Endothelial cell of umbilical vein (primary cell): ENCODE measurements at regions not wholly inside any gene's neighbourhood (a gene's known extent, or its start where the extent isn't known, plus 50 kb on each side); places are given as distances from the start of the nearest gene placed in this dataset.
"Not testable (repeated sequence)": the region's sequence is repeated elsewhere in the genome, so short reads cannot be mapped to it uniquely, and the experiment has no call there.

Experiments
- BruUV-seq: library from RNA; stranded (reverse); fragments of 400-500 nt; replicated peaks from 2 replicates; lab custom pipeline; 2021; lab: Mats Ljungman, UMichigan
- CTCF ChIA-PET: fragments of 300-600, 350-600 bp; sonication (Branson Sonifier 250); formaldehyde crosslinking; loops from one replicate; lab custom pipeline; 2021; ENCODE audit warnings: antibody characterized with exemption, inconsistent platforms; lab: Charles Lee
- POLR2A ChIA-PET: fragments of 300-600, 350-600 bp; sonication (Branson Sonifier 250); formaldehyde crosslinking; loops from one replicate; lab custom pipeline; 2021; ENCODE audit warnings: antibody characterized with exemption, inconsistent platforms; lab: Charles Lee
- DNase-seq: peaks from one replicate; pipeline ENCODE4 v3.0.0-alpha.2; 2011; ENCODE audit warnings: low read depth, low spot score
- FAIRE-seq: peaks from 2 replicates; lab custom pipeline; 2011; peaks lifted over from hg19 to GRCh38; lab: Jason Lieb, UNC
- H2AFZ ChIP-seq: 2 replicates; pipeline ENCODE4 v1.6.0; 2012; ENCODE audit warnings: low read depth, low read length, control low read depth, inconsistent platforms
- H3K27ac ChIP-seq: 2 replicates; pipeline ENCODE4 v1.5.1; 2011; ENCODE audit warnings: low read depth, mild to moderate bottlenecking, control low read depth, low read length, moderate library complexity; ENCODE audit not compliant: insufficient read depth
- H3K27me3 ChIP-seq, 2 experiments: 2 replicates each; pipeline versions ENCODE4 v1.6.0 to v1.6.1; 2011; ENCODE audit warnings: low read length in 2 of 2, mixed read lengths in 1 of 2; ENCODE audit not compliant: control insufficient read depth in 2 of 2, insufficient read depth in 2 of 2
- H3K36me3 ChIP-seq, 2 experiments: 2 replicates in 1 of 2; 3 replicates in 1 of 2; pipeline ENCODE4 v1.5.1; 2011; ENCODE audit warnings: low read length in 2 of 2, mild to moderate bottlenecking in 1 of 2, moderate library complexity in 1 of 2; ENCODE audit not compliant: control insufficient read depth in 2 of 2, insufficient read depth in 2 of 2; ENCODE audit errors: extremely low read depth in 1 of 2
- H3K4me1 ChIP-seq: 3 replicates; pipeline ENCODE4 v1.5.1; 2011; ENCODE audit warnings: mild to moderate bottlenecking, low read length; ENCODE audit not compliant: control insufficient read depth, insufficient read depth; ENCODE audit errors: extremely low read depth
- H3K4me2 ChIP-seq: 2 replicates; pipeline ENCODE4 v1.6.1; 2011; ENCODE audit warnings: low read length, control low read depth, mixed read lengths; ENCODE audit not compliant: insufficient read depth
- H3K4me3 ChIP-seq, 3 experiments: fragments of 200-600 bp in 1 of 3; sonication (generic), shearing (Covaris generic) in 1 of 3; replicated peaks in 1 of 3; 2 replicates each; pipeline ENCODE4 v1.5.1; 2011 to 2016; ENCODE audit warnings: control low read depth in 3 of 3, low read length in 3 of 3, mild to moderate bottlenecking in 2 of 3, inconsistent platforms in 1 of 3, low read depth in 1 of 3, moderate library complexity in 1 of 3; ENCODE audit not compliant: insufficient read depth in 1 of 3
- H3K79me2 ChIP-seq: 2 replicates; pipeline ENCODE4 v1.6.0; 2012; ENCODE audit warnings: low read length, inconsistent platforms; ENCODE audit not compliant: control insufficient read depth, insufficient read depth
- H3K9ac ChIP-seq: replicated peaks from 2 replicates; pipeline ENCODE3; 2011; ENCODE audit warnings: low read length, control low read depth; ENCODE audit not compliant: insufficient read depth; ENCODE audit errors: extremely low read depth
- H3K9me1 ChIP-seq: replicated peaks from 3 replicates; pipeline ENCODE4 v1.6.0; 2011; ENCODE audit warnings: mild to moderate bottlenecking, low read length; ENCODE audit not compliant: control insufficient read depth, insufficient read depth; ENCODE audit errors: extremely low read depth
- H3K9me3 ChIP-seq: replicated peaks from 2 replicates; pipeline ENCODE4 v1.5.1; 2012; ENCODE audit warnings: low read length, inconsistent platforms; ENCODE audit not compliant: control insufficient read depth, insufficient read depth
- H4K20me1 ChIP-seq: replicated peaks from 2 replicates; pipeline ENCODE3; 2011; ENCODE audit warnings: mild to moderate bottlenecking, low read length; ENCODE audit not compliant: control insufficient read depth, insufficient read depth; ENCODE audit errors: extremely low read depth
- FOS ChIP-seq: IDR thresholded peaks from 2 replicates; pipeline ENCODE4 v1.6.1; 2011; ENCODE audit warnings: mild to moderate bottlenecking, low read length, moderate library complexity, borderline replicate concordance; ENCODE audit not compliant: insufficient read depth
- MYC ChIP-seq: IDR thresholded peaks from one replicate; pipeline ENCODE4 v1.6.1; 2011; ENCODE audit warnings: mild to moderate bottlenecking, low read depth, low read length
- POLR2A ChIP-seq: IDR thresholded peaks from 2 replicates; pipeline ENCODE4 v1.6.1; 2012; ENCODE audit warnings: low read depth, mild to moderate bottlenecking, control low read depth, low read length
- dilution Hi-C: fragments of 300-500 bp; cut with MboI; formaldehyde crosslinking; loops from one replicate; pipeline ENCODE4 v1.15.0; 2019; ENCODE audit warnings: low sequenced_read_pairs; ENCODE audit not compliant: extremely low pct_ligation_motif_present
- intact Hi-C: fragments of 100-400 bp; cut with micrococcal nuclease; formaldehyde crosslinking; loops from one replicate; pipeline ENCODE4 v1.10.0; 2022
- TF ChIP-seq, protein P1 (sequence below): IDR thresholded peaks from 2 replicates; pipeline ENCODE4 v1.6.1; 2011; ENCODE audit not compliant: insufficient read depth, insufficient read length

DNA sequence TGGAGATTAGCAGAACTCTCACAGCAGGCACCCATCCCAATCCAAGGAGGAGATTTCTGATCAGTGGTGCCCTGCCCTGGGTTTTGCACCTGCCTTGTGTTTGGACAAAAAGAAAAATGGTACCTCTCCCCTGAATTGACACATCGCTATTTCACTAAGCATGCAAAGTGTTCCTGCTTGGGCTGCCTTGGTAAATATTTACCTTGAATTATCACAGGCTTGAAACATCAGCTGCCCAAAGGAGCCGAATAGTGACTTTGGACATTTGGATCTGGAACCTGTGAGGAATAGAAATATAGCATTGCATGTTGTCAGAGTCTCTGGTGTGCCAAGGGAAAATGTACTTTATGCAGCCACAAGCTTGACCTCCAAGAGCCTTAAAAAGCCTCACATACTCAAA, 926.4 kb upstream of the FANCL start:
- no peak overlapping the region for H3K4me2 ChIP-seq
- H3K36me3 ChIP-seq: no peaks in the 10 kb centered on the region
- dilution Hi-C loops: no loop called here
- no peaks in the 10 kb centered on the region for H3K9me3 ChIP-seq
- no peak overlapping the region for H2AFZ ChIP-seq
- H3K4me1 ChIP-seq: no peaks in the 10 kb centered on the region
- H3K9ac ChIP-seq: no peak overlapping the region
- no peak overlapping the region for H3K4me3 ChIP-seq
- no peaks in the 10 kb centered on the region for H4K20me1 ChIP-seq
- BruUV-seq: no TSS peak
- TF ChIP-seq FOS (no peak), MYC (no peak), POLR2A (no peak)
- TF ChIP-seq, protein P1, sequence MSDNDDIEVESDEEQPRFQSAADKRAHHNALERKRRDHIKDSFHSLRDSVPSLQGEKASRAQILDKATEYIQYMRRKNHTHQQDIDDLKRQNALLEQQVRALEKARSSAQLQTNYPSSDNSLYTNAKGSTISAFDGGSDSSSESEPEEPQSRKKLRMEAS: no peak
- no peak for FAIRE-seq
- H3K27me3 ChIP-seq: no peaks in the 10 kb centered on the region
- DNase-seq: no peak
- ChIA-PET CTCF (no interaction called here), POLR2A (no interaction called here)
- no peaks in the 10 kb centered on the region for H3K9me1 ChIP-seq
- H3K79me2 ChIP-seq: no peaks in the 10 kb centered on the region
- intact Hi-C loops: no loop called here
- no peak overlapping the region for H3K27ac ChIP-seq

GRCh38 chr2:59157908-59158307, 916.8 kb upstream of the FANCL start:
- H3K9me3 ChIP-seq, H3K4me1 ChIP-seq, CTCF ChIA-PET, H3K4me2 ChIP-seq, dilution Hi-C loops, H3K9ac ChIP-seq, H4K20me1 ChIP-seq, H3K4me3 ChIP-seq, H3K36me3 ChIP-seq, BruUV-seq, POLR2A ChIA-PET, DNase-seq, H2AFZ ChIP-seq, H3K79me2 ChIP-seq, FAIRE-seq, H3K9me1 ChIP-seq, H3K27ac ChIP-seq, H3K27me3 ChIP-seq: not testable (repeated sequence)
- intact Hi-C loops: loop anchor here (5.0 kb wide), 1 partner anchor 1219 kb away; no protein-coding TSS in a partner anchor
